GM23248 (cell line): ENCODE measurements at regions not wholly inside any gene's neighbourhood (a gene's known extent, or its start where the extent isn't known, plus 50 kb on each side); places are given as distances from the start of the nearest gene placed in this dataset.

Experiments
- DNase-seq: peaks from one replicate; pipeline ENCODE4 v3.0.0-alpha.2; 2015
- H2AFZ ChIP-seq: fragments of 200-600 bp; sonication (generic); 2 replicates; pipeline ENCODE4 v1.6.1; 2016; ENCODE audit warnings: antibody characterized with exemption
- H3F3A ChIP-seq: fragments of 200-600 bp; sonication (generic); 2 replicates; pipeline ENCODE4 v1.6.1; 2016; ENCODE audit warnings: mild to moderate bottlenecking, antibody characterized with exemption, mixed run types; ENCODE audit not compliant: insufficient read depth
- H3K27ac ChIP-seq: fragments of 200-600 bp; sonication (generic); 2 replicates; pipeline ENCODE4 v1.5.1; 2016; ENCODE audit warnings: mild to moderate bottlenecking
- H3K27me3 ChIP-seq: fragments of 200-600 bp; sonication (generic); replicated peaks from 2 replicates; pipeline ENCODE4 v1.6.1; 2016; ENCODE audit warnings: mild to moderate bottlenecking; ENCODE audit not compliant: insufficient read depth
- H3K36me3 ChIP-seq: fragments of 200-600 bp; sonication (generic); 2 replicates; pipeline ENCODE4 v1.6.1; 2016; ENCODE audit warnings: low read depth, mild to moderate bottlenecking
- H3K4me1 ChIP-seq: fragments of 200-600 bp; sonication (generic); 2 replicates; pipeline ENCODE4 v1.6.1; 2016; ENCODE audit warnings: mild to moderate bottlenecking; ENCODE audit not compliant: insufficient read depth
- H3K4me2 ChIP-seq: fragments of 200-600 bp; sonication (generic); one replicate; pipeline ENCODE4 v1.6.1; 2016; ENCODE audit warnings: mild to moderate bottlenecking; ENCODE audit not compliant: unreplicated experiment
- H3K4me3 ChIP-seq: fragments of 200-600 bp; sonication (generic); 2 replicates; pipeline ENCODE4 v1.5.1; 2016; ENCODE audit warnings: mild to moderate bottlenecking
- H3K79me2 ChIP-seq: fragments of 200-600 bp; sonication (generic); 2 replicates; pipeline ENCODE4 v1.6.1; 2016; ENCODE audit warnings: mild to moderate bottlenecking; ENCODE audit not compliant: insufficient read depth
- H3K9ac ChIP-seq: fragments of 200-600 bp; sonication (generic); 2 replicates; pipeline ENCODE4 v1.6.1; 2016; ENCODE audit warnings: mild to moderate bottlenecking
- H3K9me2 ChIP-seq: fragments of 200-600 bp; sonication (generic); 2 replicates; pipeline ENCODE4 v1.6.1; 2016; ENCODE audit warnings: mixed run types, mild to moderate bottlenecking, moderate library complexity; ENCODE audit not compliant: insufficient read depth
- H3K9me3 ChIP-seq: fragments of 200-600 bp; sonication (generic); one replicate; pipeline ENCODE4 v1.6.1; 2017; ENCODE audit warnings: low read depth
- H4K20me1 ChIP-seq: fragments of 200-600 bp; sonication (generic); 2 replicates; pipeline ENCODE4 v1.6.0; 2016; ENCODE audit not compliant: insufficient read depth
- EZH2 ChIP-seq: fragments of 200-600 bp; sonication (generic); IDR thresholded peaks from 2 replicates; pipeline ENCODE4 v1.6.1; 2018; ENCODE audit warnings: antibody characterized with exemption, mild to moderate bottlenecking; ENCODE audit not compliant: insufficient read depth, poor library complexity, severe bottlenecking
- EZH2phosphoT487 ChIP-seq: fragments of 200-600 bp; sonication (generic); IDR thresholded peaks from 2 replicates; pipeline ENCODE4 v1.6.1; 2018; ENCODE audit warnings: antibody characterized with exemption, moderate library complexity, mild to moderate bottlenecking, low read depth; ENCODE audit not compliant: insufficient read depth
- WGBS, 2 experiments: methylation state at CpG; one replicate each; pipeline ENCODE4 v1.1.6; 2015 to 2017; ENCODE audit warnings: low lambda C conversion rate in 2 of 2, low coverage in 1 of 2; ENCODE audit errors: missing lambda C conversion rate in 2 of 2; 5-methylcytosine and 5-hydroxymethylcytosine counted together
- in situ Hi-C: fragments of 300-500 bp; cut with MboI; formaldehyde crosslinking; loops from 2 replicates; pipeline ENCODE4 v1.15.0; 2020

DNA sequence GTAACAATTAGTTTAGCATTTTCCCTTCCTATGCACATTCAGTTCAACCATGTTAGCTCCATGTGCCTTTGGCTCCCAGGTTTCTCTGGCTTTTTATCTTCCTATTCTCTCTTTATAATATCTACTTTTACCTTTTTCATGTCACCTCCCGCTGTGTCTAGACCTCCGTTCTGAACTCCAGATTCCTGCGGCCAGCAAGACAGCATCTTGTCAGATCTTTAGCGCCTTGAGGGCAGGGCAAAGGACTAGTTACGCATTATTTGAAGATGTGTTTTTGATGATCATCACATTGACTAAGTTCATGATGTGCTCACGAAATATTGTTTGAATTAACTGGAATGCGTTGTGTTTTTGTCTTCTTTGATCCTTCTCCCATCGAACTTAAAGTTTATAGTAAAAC, 1126.8 kb downstream of the CDH11 start:
- H3K27ac ChIP-seq, result no peak overlapping the region
- no peak overlapping the region for H3K4me2 ChIP-seq
- H2AFZ ChIP-seq, result no peak overlapping the region
- in situ Hi-C loops, result no loop called here
- TF ChIP-seq EZH2phosphoT487 (no peak), EZH2 (no peak)
- H3K9me3 ChIP-seq, result no peaks in the 10 kb centered on the region
- 43 to 46% methylated on average over 8 of the region's 8 CpGs for WGBS, 2 experiments
- H3K9ac ChIP-seq, result no peak overlapping the region
- H4K20me1 ChIP-seq, result no peaks in the 10 kb centered on the region
- H3F3A ChIP-seq, result no peaks in the 10 kb centered on the region
- no peak overlapping the region for H3K4me3 ChIP-seq
- H3K79me2 ChIP-seq, result no peaks in the 10 kb centered on the region
- no peaks in the 10 kb centered on the region for H3K27me3 ChIP-seq
- H3K9me2 ChIP-seq, result no peaks in the 10 kb centered on the region
- no peaks in the 10 kb centered on the region for H3K4me1 ChIP-seq
- DNase-seq, result no peak
- H3K36me3 ChIP-seq, result no peaks in the 10 kb centered on the region

DNA sequence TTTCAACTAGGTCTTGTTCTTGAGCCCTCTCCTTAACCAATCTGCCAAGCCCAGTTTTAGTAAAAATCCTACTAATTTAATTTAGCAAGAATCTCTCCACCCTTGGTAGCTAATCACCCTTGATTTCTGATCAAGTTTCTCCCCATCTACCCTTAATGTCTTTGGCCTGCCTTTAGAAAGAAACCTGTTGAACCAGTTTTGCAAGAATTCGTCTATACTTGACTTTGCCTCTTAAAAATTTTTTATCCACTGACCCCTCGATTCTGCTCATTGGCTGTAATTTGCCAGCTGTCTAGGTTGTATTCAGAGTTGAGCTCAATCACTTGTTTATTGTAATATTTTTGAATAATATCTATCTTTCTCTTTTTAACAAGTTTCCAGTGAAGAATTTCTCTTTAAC, 1138.5 kb downstream of the CDH11 start:
- Histone ChIP-seq H3K9me2 (no peaks in the 10 kb centered on the region), H4K20me1 (no peaks in the 10 kb centered on the region), H3K4me3 (no peak overlapping the region), H3K4me1 (no peaks in the 10 kb centered on the region), H3K27me3 (no peaks in the 10 kb centered on the region), H3K79me2 (no peaks in the 10 kb centered on the region), H3K27ac (no peak overlapping the region), H3K36me3 (no peaks in the 10 kb centered on the region), H3K9me3 (no peaks in the 10 kb centered on the region), H3K4me2 (no peak overlapping the region), H2AFZ (no peak overlapping the region), H3F3A (no peaks in the 10 kb centered on the region), H3K9ac (no peak overlapping the region)
- WGBS, 2 experiments, result 15 to 22% methylated on average over 2 of the region's 2 CpGs
- in situ Hi-C loops, result no loop called here
- no peak for DNase-seq
- TF ChIP-seq EZH2phosphoT487, result no peak
- no peak for TF ChIP-seq EZH2

DNA sequence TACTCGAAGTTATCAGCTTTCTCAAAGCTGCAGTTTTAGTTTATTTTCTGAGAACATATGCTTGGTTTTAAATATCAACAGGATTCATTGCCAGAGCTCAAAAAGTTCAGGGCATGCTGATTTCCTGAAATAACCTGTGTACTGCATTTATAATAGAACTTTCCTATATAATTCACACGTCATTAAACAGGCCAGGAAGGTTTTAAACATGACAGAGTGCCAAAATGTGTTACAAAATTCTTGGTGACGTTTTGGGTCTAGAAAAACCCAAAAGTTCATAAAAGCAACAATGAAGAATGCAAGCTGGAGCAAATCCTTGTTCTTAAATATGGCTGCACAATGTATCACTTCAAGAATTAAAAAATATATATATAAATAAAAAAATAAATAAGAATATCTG, 1139.1 kb downstream of the CDH11 start:
- Histone ChIP-seq H4K20me1 (no peaks in the 10 kb centered on the region), H2AFZ (no peak overlapping the region), H3K9me2 (no peaks in the 10 kb centered on the region), H3K79me2 (no peaks in the 10 kb centered on the region), H3K27me3 (no peaks in the 10 kb centered on the region), H3F3A (no peaks in the 10 kb centered on the region), H3K36me3 (no peaks in the 10 kb centered on the region), H3K9ac (no peak overlapping the region), H3K4me1 (no peaks in the 10 kb centered on the region), H3K4me3 (no peak overlapping the region), H3K4me2 (no peak overlapping the region), H3K9me3 (no peaks in the 10 kb centered on the region), H3K27ac (no peak overlapping the region)
- no peak for DNase-seq
- TF ChIP-seq EZH2, result no peak
- TF ChIP-seq EZH2phosphoT487, result no peak
- WGBS, 2 experiments, result 9 to 12% methylated on average over 3 of the region's 3 CpGs
- in situ Hi-C loops, result no loop called here

DNA sequence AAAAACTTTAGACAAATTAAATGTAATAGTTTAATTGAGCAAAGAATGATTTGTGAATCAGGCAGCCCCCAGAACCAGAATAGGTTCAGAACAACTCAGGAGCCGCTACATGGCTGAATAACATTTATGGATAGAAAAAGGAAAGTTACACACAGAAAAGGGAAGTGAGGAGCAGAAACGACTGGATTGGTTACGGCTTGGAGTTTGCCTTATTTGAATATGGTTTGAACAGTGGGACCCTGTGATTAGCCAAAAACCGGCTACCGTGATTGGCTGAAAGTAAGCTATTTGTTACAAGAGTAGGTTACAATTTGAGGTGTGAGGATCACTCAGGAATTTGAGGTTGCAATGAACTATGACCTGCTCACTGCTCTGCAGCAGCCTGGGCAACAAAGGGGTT, 1139.8 kb downstream of the CDH11 start:
- 61 to 62% methylated on average over 5 of the region's 5 CpGs for WGBS, 2 experiments
- in situ Hi-C loops, result no loop called here

DNA sequence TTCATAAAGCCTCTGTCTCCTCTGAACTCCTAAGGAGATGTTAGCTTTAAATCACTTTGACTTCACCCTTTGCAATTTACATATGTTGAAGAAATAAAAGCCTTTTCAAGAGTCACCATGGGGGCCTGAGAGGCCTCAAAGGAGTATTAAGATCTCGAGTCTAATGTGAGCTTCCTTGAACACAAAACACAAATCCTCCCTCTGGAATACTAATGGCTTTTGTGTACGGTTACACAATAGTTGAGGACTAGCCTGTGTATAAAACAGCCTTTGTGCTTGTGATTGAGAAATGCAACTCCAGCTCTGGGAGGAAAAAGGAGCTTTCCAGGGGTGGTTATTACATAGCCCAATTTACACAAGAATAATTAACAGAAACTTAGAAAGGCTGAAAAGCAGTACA, 1140.2 kb downstream of the CDH11 start:
- Histone ChIP-seq H3F3A (no peaks in the 10 kb centered on the region), H3K4me3 (no peak overlapping the region), H3K27me3 (no peaks in the 10 kb centered on the region), H3K9me3 (no peaks in the 10 kb centered on the region), H3K27ac (no peak overlapping the region), H3K4me1 (no peaks in the 10 kb centered on the region), H2AFZ (no peak overlapping the region), H3K79me2 (no peaks in the 10 kb centered on the region), H3K36me3 (no peaks in the 10 kb centered on the region), H3K9me2 (no peaks in the 10 kb centered on the region), H3K9ac (no peak overlapping the region), H4K20me1 (no peaks in the 10 kb centered on the region), H3K4me2 (no peak overlapping the region)
- 35 to 36% methylated on average over 2 of the region's 2 CpGs for WGBS, 2 experiments
- in situ Hi-C loops, result no loop called here
- TF ChIP-seq EZH2 (no peak), EZH2phosphoT487 (no peak)
- no peak for DNase-seq

More for the DNA sequence above, 1139.8 kb downstream of the CDH11 start:
- H4K20me1 ChIP-seq, result no peaks in the 10 kb centered on the region
- no peaks in the 10 kb centered on the region for H3K36me3 ChIP-seq
- no peaks in the 10 kb centered on the region for H3F3A ChIP-seq
- H3K79me2 ChIP-seq, result no peaks in the 10 kb centered on the region
- H3K9me3 ChIP-seq, result no peaks in the 10 kb centered on the region
- no peak overlapping the region for H3K9ac ChIP-seq
- no peak for TF ChIP-seq EZH2phosphoT487
- no peak for TF ChIP-seq EZH2
- no peak overlapping the region for H3K27ac ChIP-seq
- DNase-seq, result no peak
- no peaks in the 10 kb centered on the region for H3K27me3 ChIP-seq
- no peak overlapping the region for H3K4me3 ChIP-seq
- no peak overlapping the region for H3K4me2 ChIP-seq
- no peaks in the 10 kb centered on the region for H3K4me1 ChIP-seq
- no peaks in the 10 kb centered on the region for H3K9me2 ChIP-seq
- no peak overlapping the region for H2AFZ ChIP-seq
